GM23338 (cell line): ENCODE measurements at regions not wholly inside any gene's neighbourhood (a gene's known extent, or its start where the extent isn't known, plus 50 kb on each side); places are given as distances from the start of the nearest gene placed in this dataset.

ENCODE experiments used
- ATAC-seq: fragments of 200-7000 bp; cut with Tn5 transposase; 3 replicates; pipeline ENCODE4 v1.9.1; 2020
- DNase-seq: peaks from one replicate; pipeline ENCODE4 v3.0.0-alpha.2; 2015; ENCODE audit warnings: low spot score
- H2AFZ ChIP-seq: fragments of 200-600 bp; sonication (generic); 2 replicates; pipeline ENCODE4 v1.8.0; 2016; ENCODE audit warnings: antibody characterized with exemption, mild to moderate bottlenecking, moderate library complexity
- H3F3A ChIP-seq: fragments of 200-600 bp; sonication (generic); replicated peaks from 2 replicates; pipeline ENCODE4 v1.8.0; 2017; ENCODE audit warnings: antibody characterized with exemption, mixed run types, low read depth
- H3K27ac ChIP-seq: fragments of 200-600 bp; sonication (generic); 2 replicates; pipeline ENCODE4 v1.6.1; 2016; ENCODE audit warnings: low read depth
- H3K27me3 ChIP-seq: fragments of 200-600 bp; sonication (generic); 2 replicates; pipeline ENCODE4 v1.8.0; 2016; ENCODE audit warnings: mild to moderate bottlenecking, mixed run types, moderate library complexity; ENCODE audit not compliant: insufficient read depth
- H3K36me3 ChIP-seq: fragments of 200-600 bp; sonication (generic); 2 replicates; pipeline ENCODE4 v1.8.0; 2016; ENCODE audit warnings: mild to moderate bottlenecking; ENCODE audit not compliant: insufficient read depth
- H3K4me1 ChIP-seq: fragments of 200-600 bp; sonication (generic); 2 replicates; pipeline ENCODE4 v1.8.0; 2016; ENCODE audit warnings: mild to moderate bottlenecking, moderate library complexity; ENCODE audit not compliant: insufficient read depth
- H3K4me2 ChIP-seq: fragments of 200-600 bp; sonication (generic); 2 replicates; pipeline ENCODE4 v1.7.1; 2017; ENCODE audit warnings: mixed run types
- H3K4me3 ChIP-seq: fragments of 200-600 bp; sonication (generic); 2 replicates; pipeline ENCODE4 v1.6.1; 2016; ENCODE audit warnings: mixed run types
- H3K79me2 ChIP-seq: fragments of 200-600 bp; sonication (generic); replicated peaks from 2 replicates; pipeline ENCODE4 v1.8.0; 2017; ENCODE audit warnings: mild to moderate bottlenecking; ENCODE audit not compliant: insufficient read depth
- H3K9me2 ChIP-seq: fragments of 200-600 bp; sonication (generic); 2 replicates; pipeline ENCODE4 v1.8.0; 2017; ENCODE audit not compliant: insufficient read depth
- H4K20me1 ChIP-seq: fragments of 200-600 bp; sonication (generic); replicated peaks from 2 replicates; pipeline ENCODE4 v1.8.0; 2017; ENCODE audit warnings: mild to moderate bottlenecking; ENCODE audit not compliant: insufficient read depth
- H3K27ac Mint-ChIP-seq: 2 replicates; pipeline ENCODE4 v1.8.0; 2020; ENCODE audit warnings: inconsistent platforms, mild to moderate bottlenecking, moderate library complexity, mixed read lengths
- H3K27me3 Mint-ChIP-seq: 3 replicates; pipeline ENCODE4 v1.8.0; 2022; ENCODE audit warnings: low read depth, mild to moderate bottlenecking, moderate library complexity, mixed read lengths, inconsistent platforms; ENCODE audit not compliant: insufficient read depth, poor library complexity
- H3K36me3 Mint-ChIP-seq: 3 replicates; pipeline ENCODE4 v1.8.0; 2021; ENCODE audit warnings: low read depth, mild to moderate bottlenecking, inconsistent platforms, moderate library complexity, mixed read lengths
- H3K4me1 Mint-ChIP-seq: 3 replicates; pipeline ENCODE4 v1.8.0; 2020; ENCODE audit warnings: mild to moderate bottlenecking, inconsistent platforms, mixed read lengths
- H3K4me3 Mint-ChIP-seq: 3 replicates; pipeline ENCODE4 v1.8.0; 2021; ENCODE audit warnings: moderate library complexity, mild to moderate bottlenecking, inconsistent platforms, mixed read lengths
- H3K9me3 Mint-ChIP-seq: 3 replicates; pipeline ENCODE4 v1.8.0; 2020; ENCODE audit warnings: moderate library complexity, mild to moderate bottlenecking, inconsistent platforms, mixed read lengths
- CREB1 ChIP-seq: fragments of 250-450 bp; sonication (Bioruptor Pico); IDR thresholded peaks from 2 replicates; pipeline ENCODE4 v1.5.0; 2020; ENCODE audit warnings: low read depth, mild to moderate bottlenecking, moderate library complexity
- CTCF ChIP-seq, 2 experiments: fragments of 200-600 bp in 1 of 2; sonication (generic) in 1 of 2; conservative IDR thresholded peaks; 2 replicates each; pipeline versions ENCODE4 v1.5.1 to v1.6.1; 2016 to 2017; ENCODE audit warnings: antibody characterized with exemption in 2 of 2, low read depth in 2 of 2, mild to moderate bottlenecking in 2 of 2, moderate library complexity in 1 of 2
- ETS1 ChIP-seq: IDR thresholded peaks from 2 replicates; pipeline ENCODE4 v1.6.1; 2016; ENCODE audit warnings: antibody characterized with exemption
- EZH2 ChIP-seq: fragments of 200-600 bp; sonication (generic); IDR thresholded peaks from one replicate; pipeline ENCODE4 v1.8.0; 2017; ENCODE audit warnings: antibody characterized with exemption, mild to moderate bottlenecking, low read depth; ENCODE audit not compliant: unreplicated experiment
- EZH2phosphoT487 ChIP-seq: fragments of 200-600 bp; sonication (generic); IDR thresholded peaks from one replicate; pipeline ENCODE4 v1.8.1; 2018; ENCODE audit warnings: antibody characterized with exemption; ENCODE audit not compliant: unreplicated experiment
- JUNB ChIP-seq: IDR thresholded peaks from one replicate; pipeline ENCODE4 v1.6.1; 2016; ENCODE audit warnings: antibody characterized with exemption; ENCODE audit not compliant: unreplicated experiment
- NANOG ChIP-seq: IDR thresholded peaks from 2 replicates; pipeline ENCODE4 v1.6.1; 2016; ENCODE audit warnings: antibody characterized with exemption, borderline replicate concordance
- POLR2AphosphoS5 ChIP-seq: IDR thresholded peaks from 2 replicates; pipeline ENCODE4 v1.6.1; 2016; ENCODE audit warnings: antibody characterized with exemption, low read depth
- STAT1 ChIP-seq: IDR thresholded peaks from one replicate; pipeline ENCODE4 v1.6.1; 2016; ENCODE audit warnings: antibody characterized with exemption; ENCODE audit not compliant: unreplicated experiment
- ZNF114 ChIP-seq: fragments of 250-450 bp; sonication (Bioruptor Pico); IDR thresholded peaks from 2 replicates; pipeline ENCODE4 v1.5.0; 2020; ENCODE audit warnings: mild to moderate bottlenecking, moderate library complexity
- TF ChIP-seq, protein P1 (sequence below): IDR thresholded peaks from one replicate; pipeline ENCODE4 v1.6.1; 2018; ENCODE audit warnings: antibody characterized with exemption; ENCODE audit not compliant: unreplicated experiment

DNA sequence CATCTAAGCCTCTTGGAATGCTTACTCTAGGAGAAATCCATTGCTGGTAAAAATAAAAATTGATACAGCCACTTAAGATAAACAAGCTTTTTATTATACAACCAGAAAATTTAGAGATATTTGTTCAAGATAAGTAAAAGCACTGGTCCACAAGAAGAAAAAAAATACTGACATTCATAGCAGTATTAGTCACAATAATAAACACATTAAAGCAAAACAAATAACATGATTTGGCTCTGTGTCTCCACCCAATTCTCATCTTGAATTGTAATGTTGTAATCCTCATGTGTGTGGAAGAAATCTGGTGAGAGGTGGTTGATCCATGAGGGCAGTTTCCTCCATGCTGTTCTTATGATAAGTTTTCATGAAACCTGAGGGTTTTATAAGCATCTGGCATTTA lies 1093.5 kb upstream of the ADGRB3 start:
- no peak overlapping the region for H3K4me3 Mint-ChIP-seq
- peaks cover 2% of the 10 kb centered on the region for H3K27me3 Mint-ChIP-seq
- no peak overlapping the region for H3K4me2 ChIP-seq
- peaks cover 78% of the 10 kb centered on the region for H3K9me3 Mint-ChIP-seq
- H3K4me1 ChIP-seq: no peaks in the 10 kb centered on the region
- H3K36me3 ChIP-seq: peaks cover 25% of the 10 kb centered on the region
- H3K27ac ChIP-seq: no peak overlapping the region
- no peaks in the 10 kb centered on the region for H3F3A ChIP-seq
- H3K79me2 ChIP-seq: no peaks in the 10 kb centered on the region
- no peak overlapping the region for H3K4me3 ChIP-seq
- TF ChIP-seq CTCF (conservative IDR thresholded peaks at IDR 0.05; ENCODE audit: low read depth in 2 of 2) (no peak), ETS1 (no peak), STAT1 (no peak), EZH2phosphoT487 (no peak), ZNF114 (CRISPR knock-in tag) (no peak), NANOG (no peak)
- ATAC-seq (no peak), DNase-seq (no peak)
- H3K27me3 ChIP-seq: no peaks in the 10 kb centered on the region
- no peaks in the 10 kb centered on the region for H4K20me1 ChIP-seq
- H3K27ac Mint-ChIP-seq: no peak overlapping the region
- no peak overlapping the region for H2AFZ ChIP-seq
- peaks cover 4% of the 10 kb centered on the region; the same call in 1 of the 3 replicates for H3K4me1 Mint-ChIP-seq
- H3K9me2 ChIP-seq: 0 out of 2 replicates have a peak, but pooled peaks cover 10% of the 10 kb centered on the region
- peaks cover 53% of the 10 kb centered on the region; the same call in 2 of the 3 replicates for H3K36me3 Mint-ChIP-seq

- Mint-ChIP-seq H3K27ac (no peak overlapping the region), H3K27me3 (peaks cover 2% of the 10 kb centered on the region), H3K9me3 (peaks cover 68% of the 10 kb centered on the region), H3K4me1 (peaks cover 8% of the 10 kb centered on the region; the same call in 1 of the 3 replicates), H3K4me3 (no peak overlapping the region), H3K36me3 (peaks cover 37% of the 10 kb centered on the region; the same call in 2 of the 3 replicates)
- no peaks in the 10 kb centered on the region for H3F3A ChIP-seq
- H4K20me1 ChIP-seq: no peaks in the 10 kb centered on the region
- ATAC-seq (no peak), DNase-seq (no peak)
- H3K79me2 ChIP-seq: no peaks in the 10 kb centered on the region
- no peaks in the 10 kb centered on the region for H3K36me3 ChIP-seq
- H3K27ac ChIP-seq: no peak overlapping the region
- peaks cover 15% of the 10 kb centered on the region; the same call in 1 of the 2 replicates for H3K9me2 ChIP-seq
- H3K27me3 ChIP-seq: no peaks in the 10 kb centered on the region
- H3K4me1 ChIP-seq: no peaks in the 10 kb centered on the region
- H2AFZ ChIP-seq: no peak overlapping the region
- H3K4me2 ChIP-seq: no peak overlapping the region
- no peak overlapping the region for H3K4me3 ChIP-seq
- no peak for TF ChIP-seq JUNB
- TF ChIP-seq NANOG: no peak
- no peak for TF ChIP-seq CTCF (conservative IDR thresholded peaks at IDR 0.05; ENCODE audit: low read depth in 2 of 2)
- TF ChIP-seq STAT1: no peak
- no peak for TF ChIP-seq ETS1
- TF ChIP-seq EZH2phosphoT487: no peak
- no peak for TF ChIP-seq POLR2AphosphoS5
- no peak for TF ChIP-seq CREB1 (CRISPR knock-in tag)
- TF ChIP-seq, protein P1, sequence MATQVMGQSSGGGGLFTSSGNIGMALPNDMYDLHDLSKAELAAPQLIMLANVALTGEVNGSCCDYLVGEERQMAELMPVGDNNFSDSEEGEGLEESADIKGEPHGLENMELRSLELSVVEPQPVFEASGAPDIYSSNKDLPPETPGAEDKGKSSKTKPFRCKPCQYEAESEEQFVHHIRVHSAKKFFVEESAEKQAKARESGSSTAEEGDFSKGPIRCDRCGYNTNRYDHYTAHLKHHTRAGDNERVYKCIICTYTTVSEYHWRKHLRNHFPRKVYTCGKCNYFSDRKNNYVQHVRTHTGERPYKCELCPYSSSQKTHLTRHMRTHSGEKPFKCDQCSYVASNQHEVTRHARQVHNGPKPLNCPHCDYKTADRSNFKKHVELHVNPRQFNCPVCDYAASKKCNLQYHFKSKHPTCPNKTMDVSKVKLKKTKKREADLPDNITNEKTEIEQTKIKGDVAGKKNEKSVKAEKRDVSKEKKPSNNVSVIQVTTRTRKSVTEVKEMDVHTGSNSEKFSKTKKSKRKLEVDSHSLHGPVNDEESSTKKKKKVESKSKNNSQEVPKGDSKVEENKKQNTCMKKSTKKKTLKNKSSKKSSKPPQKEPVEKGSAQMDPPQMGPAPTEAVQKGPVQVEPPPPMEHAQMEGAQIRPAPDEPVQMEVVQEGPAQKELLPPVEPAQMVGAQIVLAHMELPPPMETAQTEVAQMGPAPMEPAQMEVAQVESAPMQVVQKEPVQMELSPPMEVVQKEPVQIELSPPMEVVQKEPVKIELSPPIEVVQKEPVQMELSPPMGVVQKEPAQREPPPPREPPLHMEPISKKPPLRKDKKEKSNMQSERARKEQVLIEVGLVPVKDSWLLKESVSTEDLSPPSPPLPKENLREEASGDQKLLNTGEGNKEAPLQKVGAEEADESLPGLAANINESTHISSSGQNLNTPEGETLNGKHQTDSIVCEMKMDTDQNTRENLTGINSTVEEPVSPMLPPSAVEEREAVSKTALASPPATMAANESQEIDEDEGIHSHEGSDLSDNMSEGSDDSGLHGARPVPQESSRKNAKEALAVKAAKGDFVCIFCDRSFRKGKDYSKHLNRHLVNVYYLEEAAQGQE: no peak
- no peak for TF ChIP-seq EZH2
- TF ChIP-seq ZNF114 (CRISPR knock-in tag): no peak
Measured at GRCh38 chr6:67538032-67538431, 1097.0 kb upstream of the ADGRB3 start.
